Neural cell (in vitro differentiated cells): ENCODE measurements at regions not wholly inside any gene's neighbourhood (a gene's known extent, or its start where the extent isn't known, plus 50 kb on each side); places are given as distances from the start of the nearest gene placed in this dataset.

Experiments
- CTCF ChIP-seq: fragments of 450-650 bp; IDR thresholded peaks from 2 replicates; pipeline ENCODE4 v1.5.1; 2014; ENCODE audit warnings: antibody characterized with exemption, mild to moderate bottlenecking, moderate library complexity; ENCODE audit not compliant: poor library complexity, severe bottlenecking
- EP300 ChIP-seq: fragments of 450-650 bp; conservative IDR thresholded peaks from 2 replicates; pipeline ENCODE4 v1.6.1; 2014; ENCODE audit warnings: antibody characterized with exemption, mild to moderate bottlenecking, moderate library complexity; ENCODE audit not compliant: poor library complexity, severe bottlenecking
- EZH2 ChIP-seq: fragments of 200-600, 300-800 bp; shearing (Covaris generic), sonication (generic); IDR thresholded peaks from 2 replicates; pipeline ENCODE4 v1.6.1; 2014; ENCODE audit warnings: antibody characterized with exemption, low read length, borderline replicate concordance, mild to moderate bottlenecking; ENCODE audit not compliant: insufficient read depth, poor library complexity, severe bottlenecking
- MXI1 ChIP-seq: fragments of 450-650 bp; conservative IDR thresholded peaks from 2 replicates; pipeline ENCODE4 v1.6.1; 2014; ENCODE audit warnings: antibody characterized with exemption, mild to moderate bottlenecking; ENCODE audit not compliant: poor library complexity, severe bottlenecking
- POLR2AphosphoS5 ChIP-seq: IDR thresholded peaks from 2 replicates; pipeline ENCODE4 v1.6.1; 2012
- RAD21 ChIP-seq: fragments of 450-650 bp; conservative IDR thresholded peaks from 2 replicates; pipeline ENCODE4 v1.6.1; 2014; ENCODE audit warnings: antibody characterized with exemption, mild to moderate bottlenecking, moderate library complexity
- REST ChIP-seq: IDR thresholded peaks from 2 replicates; pipeline ENCODE4 v1.6.1; 2012; ENCODE audit warnings: borderline replicate concordance
- SMC3 ChIP-seq: fragments of 450-650 bp; conservative IDR thresholded peaks from 2 replicates; pipeline ENCODE4 v1.6.1; 2014; ENCODE audit warnings: antibody characterized with exemption, mild to moderate bottlenecking, moderate library complexity; ENCODE audit not compliant: poor library complexity
- TAF1 ChIP-seq: IDR thresholded peaks from 2 replicates; pipeline ENCODE4 v1.6.1; 2012; ENCODE audit warnings: low read depth

GRCh38 chr5:77885519-77885918 is 109.4 kb upstream of the TBCA start:
- no peak for TF ChIP-seq POLR2AphosphoS5
- TF ChIP-seq CTCF, result no peak
- TF ChIP-seq EP300, result no peak
- no peak for TF ChIP-seq TAF1
- TF ChIP-seq REST, result no peak
- TF ChIP-seq EZH2, result no peak
- TF ChIP-seq SMC3, result no peak
- TF ChIP-seq RAD21, result no peak
- no peak for TF ChIP-seq MXI1
